Cardiac muscle cell (in vitro differentiated cells and primary cell): ENCODE measurements at regions not wholly inside any gene's neighbourhood (a gene's known extent, or its start where the extent isn't known, plus 50 kb on each side); places are given as distances from the start of the nearest gene placed in this dataset.
A peak's percentile ranks its signal among the peaks of the same experiment; 100 is the strongest.
"Not testable (repeated sequence)": the region's sequence is repeated elsewhere in the genome, so short reads cannot be mapped to it uniquely, and the experiment has no call there.

Experiments
- DNase-seq, 2 donors: peaks; one replicate each; pipeline versions ENCODE4 v3.0.0 to v3.0.0-alpha.2; 2010 to 2017; ENCODE audit warnings: low read depth in 1 of 2, low spot score in 1 of 2
- H3K27ac ChIP-seq: fragments of 200-600 bp; sonication (generic); 2 replicates; pipeline ENCODE4 v1.5.1; 2016
- H3K27me3 ChIP-seq: fragments of 200-600 bp; sonication (generic); 2 replicates; pipeline ENCODE4 v1.6.0; 2016; ENCODE audit warnings: control low read depth
- H3K36me3 ChIP-seq: fragments of 200-600 bp; sonication (generic); 2 replicates; pipeline ENCODE4 v1.5.1; 2016; ENCODE audit warnings: control low read depth
- H3K4me1 ChIP-seq: fragments of 200-600 bp; sonication (generic); 2 replicates; pipeline ENCODE4 v1.8.1; 2017; ENCODE audit warnings: low read depth, mild to moderate bottlenecking, mixed run types
- H3K4me3 ChIP-seq: fragments of 200-600 bp; sonication (generic); 2 replicates; pipeline ENCODE4 v1.5.1; 2016; ENCODE audit warnings: mild to moderate bottlenecking
- H3K9me3 ChIP-seq: fragments of 200-600 bp; sonication (generic); 2 replicates; pipeline ENCODE4 v1.5.1; 2017; ENCODE audit warnings: low read depth, mild to moderate bottlenecking, control low read depth
- CTCF ChIP-seq: IDR thresholded peaks from 2 replicates; pipeline ENCODE4 v1.5.1; 2012; ENCODE audit warnings: low read depth, mild to moderate bottlenecking, low read length

- Histone ChIP-seq H3K4me3 (no peak overlapping the region), H3K4me1 (peaks cover 11% of the 10 kb centered on the region), H3K9me3 (no peaks in the 10 kb centered on the region), H3K27ac (peak overlapping the region; percentile 70), H3K27me3 (no peaks in the 10 kb centered on the region), H3K36me3 (no peaks in the 10 kb centered on the region)
- DNase-seq: peak in 1 of 2 donors; percentile 72
- no peak for TF ChIP-seq CTCF
Observed at GRCh38 chr12:33759279-33759678, 263.0 kb upstream of the ALG10 start.

- Histone ChIP-seq H3K4me3 (no peak overlapping the region), H3K27me3 (no peaks in the 10 kb centered on the region), H3K9me3 (no peaks in the 10 kb centered on the region), H3K4me1 (peaks cover 11% of the 10 kb centered on the region), H3K36me3 (no peaks in the 10 kb centered on the region), H3K27ac (no peak overlapping the region)
- no peak for TF ChIP-seq CTCF
- no peak for DNase-seq
Observed at GRCh38 chr12:33763331-33763730, 259.0 kb upstream of the ALG10 start.

- no peaks in the 10 kb centered on the region for H3K36me3 ChIP-seq
- no peak for TF ChIP-seq CTCF
- no peak overlapping the region for H3K27ac ChIP-seq
- DNase-seq: no peak
- no peak overlapping the region for H3K4me3 ChIP-seq
- no peaks in the 10 kb centered on the region for H3K4me1 ChIP-seq
- no peaks in the 10 kb centered on the region for H3K9me3 ChIP-seq
- no peaks in the 10 kb centered on the region for H3K27me3 ChIP-seq
Observed at GRCh38 chr12:33770652-33771051, 251.6 kb upstream of the ALG10 start.

- DNase-seq: no peak
- Histone ChIP-seq H3K36me3 (no peaks in the 10 kb centered on the region), H3K27ac (no peak overlapping the region), H3K9me3 (no peaks in the 10 kb centered on the region), H3K27me3 (no peaks in the 10 kb centered on the region), H3K4me3 (no peak overlapping the region), H3K4me1 (no peaks in the 10 kb centered on the region)
- TF ChIP-seq CTCF: no peak
Observed at GRCh38 chr12:33771889-33772288, 250.4 kb upstream of the ALG10 start.

GRCh38 chr12:33773091-33773490 lies 249.2 kb upstream of the ALG10 start:
- H3K36me3 ChIP-seq, H3K27ac ChIP-seq, H3K9me3 ChIP-seq, DNase-seq, H3K27me3 ChIP-seq, H3K4me1 ChIP-seq, H3K4me3 ChIP-seq: not testable (repeated sequence)

- Histone ChIP-seq H3K9me3 (no peaks in the 10 kb centered on the region), H3K4me3 (no peak overlapping the region), H3K27ac (no peak overlapping the region), H3K36me3 (no peaks in the 10 kb centered on the region), H3K4me1 (no peaks in the 10 kb centered on the region), H3K27me3 (no peaks in the 10 kb centered on the region)
- no peak for TF ChIP-seq CTCF
- no peak for DNase-seq
Observed at GRCh38 chr12:33786532-33786931, 235.8 kb upstream of the ALG10 start.
